ENCODE measurements at regions not wholly inside any gene's neighbourhood (a gene's known extent, or its start where the extent isn't known, plus 50 kb on each side); places are given as distances from the start of the nearest gene placed in this dataset.
"Not testable (repeated sequence)": the region's sequence is repeated elsewhere in the genome, so short reads cannot be mapped to it uniquely, and the experiment has no call there.

DNA sequence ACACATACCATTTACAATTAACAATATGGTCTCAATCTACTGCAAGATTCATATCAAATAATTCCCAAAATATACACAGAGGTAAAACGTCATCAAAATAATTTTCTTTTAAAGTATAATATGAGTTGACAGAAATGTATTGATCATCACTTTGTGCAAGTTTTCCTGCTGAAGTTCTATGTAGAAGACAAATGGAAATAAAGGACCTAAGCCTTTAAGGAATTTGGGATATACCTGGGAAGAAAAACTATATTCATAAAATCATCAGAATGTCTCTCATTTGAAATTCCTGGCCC is 61.1 kb upstream of the DAAM1 start:
- no peak for DNase-seq

GRCh38 chr14:59130462-59130861 is 58.0 kb upstream of the DAAM1 start:
- DNase-seq: no peak

GRCh38 chr14:59131938-59132795 is 56.3 kb upstream of the DAAM1 start:
- DNase-seq: no peak

DNA sequence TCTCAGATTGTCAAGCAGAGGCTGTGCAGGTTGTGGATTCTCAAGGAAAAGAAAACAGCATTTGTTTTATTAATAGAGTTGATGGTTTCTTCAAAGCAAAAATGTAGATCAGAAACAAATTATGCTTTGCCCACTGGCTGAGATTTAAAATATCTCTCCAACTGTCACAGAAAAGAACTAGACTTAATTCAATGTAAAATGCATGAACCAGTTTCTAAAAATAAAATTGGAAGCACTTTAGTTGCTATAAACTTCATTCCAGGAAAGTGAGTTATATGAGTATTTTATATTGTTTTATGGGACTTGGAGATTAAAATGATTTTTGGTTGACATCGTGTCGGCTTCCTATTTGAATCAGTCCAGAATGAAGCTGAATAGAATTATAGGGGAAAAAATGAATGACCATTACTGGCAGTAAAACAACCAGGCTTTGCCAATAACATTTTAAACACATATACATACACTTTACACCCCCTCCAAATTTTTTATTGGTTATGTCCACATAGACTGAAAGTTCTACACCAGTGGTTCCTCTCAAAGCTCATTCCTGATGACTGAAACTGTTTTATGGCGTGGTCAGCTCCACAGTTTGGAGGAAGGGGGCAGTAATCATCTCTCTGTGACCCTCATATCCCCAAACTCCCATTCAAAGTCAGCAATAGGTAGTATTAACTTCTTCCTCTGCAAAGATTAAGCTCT is 55.5 kb upstream of the DAAM1 start:
- no peak for DNase-seq

- no peak for DNase-seq
Measured at GRCh38 chr14:59133709-59134108, 54.8 kb upstream of the DAAM1 start.

- no peak for DNase-seq
Measured at GRCh38 chr14:59134307-59134706, 54.2 kb upstream of the DAAM1 start.

- DNase-seq: no peak
Measured at GRCh38 chr14:59137256-59137655, 51.2 kb upstream of the DAAM1 start.

GRCh38 chr14:59138576-59138975 is 49.9 kb upstream of the DAAM1 start:
- not testable (repeated sequence) for DNase-seq

Data from HCEC 1CT (cell line).